HG03571 (cell line): ENCODE measurements at regions not wholly inside any gene's neighbourhood (a gene's known extent, or its start where the extent isn't known, plus 50 kb on each side); places are given as distances from the start of the nearest gene placed in this dataset.
"Not testable (repeated sequence)": the region's sequence is repeated elsewhere in the genome, so short reads cannot be mapped to it uniquely, and the experiment has no call there.

ENCODE experiments used
- ATAC-seq: cut with Tn5 transposase; IDR thresholded peaks from one replicate; pipeline ENCODE4 v1.9.1; 2021; ENCODE audit not compliant: unreplicated experiment

GRCh38 chr5:158275511-158275910, 416.6 kb upstream of the CLINT1 start:
- ATAC-seq = no peak

DNA sequence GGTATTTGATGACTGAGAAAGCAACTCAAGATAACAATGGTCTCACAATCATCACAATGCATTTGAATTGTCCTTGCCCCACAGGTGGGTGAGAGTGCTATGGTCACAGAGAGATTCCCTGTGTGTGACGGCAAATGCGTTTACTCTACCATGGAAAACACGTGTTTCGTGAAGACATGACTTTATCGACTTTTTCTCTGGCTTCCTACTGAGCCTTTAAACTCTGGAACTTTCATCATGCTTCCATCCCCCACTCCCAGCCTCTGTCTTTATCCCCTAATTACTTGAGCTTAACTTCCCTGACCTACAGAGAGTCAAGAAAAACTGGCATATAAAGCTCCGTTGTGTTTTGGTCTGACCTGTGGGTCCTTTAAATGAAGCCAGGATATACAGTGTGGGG, 414.1 kb upstream of the CLINT1 start:
- no peak for ATAC-seq

DNA sequence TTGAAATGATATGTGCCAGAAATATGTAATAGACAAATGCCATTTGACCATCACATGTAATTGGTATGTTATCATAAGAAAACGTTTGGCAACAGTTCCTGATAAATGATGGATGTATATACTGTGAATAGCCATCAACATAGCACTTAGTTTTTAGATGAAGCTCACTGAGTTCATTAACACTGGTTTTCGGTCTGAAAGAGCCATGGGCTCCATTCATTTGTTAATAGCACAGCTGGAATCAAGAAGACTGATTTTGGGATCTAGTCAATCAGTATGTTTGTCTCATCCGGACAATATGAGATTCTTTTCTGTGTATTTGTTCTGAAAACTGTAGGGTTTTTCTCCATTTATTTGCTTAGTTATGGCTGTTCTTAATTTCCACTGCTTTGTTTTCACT, 413.5 kb upstream of the CLINT1 start:
- ATAC-seq = no peak

DNA sequence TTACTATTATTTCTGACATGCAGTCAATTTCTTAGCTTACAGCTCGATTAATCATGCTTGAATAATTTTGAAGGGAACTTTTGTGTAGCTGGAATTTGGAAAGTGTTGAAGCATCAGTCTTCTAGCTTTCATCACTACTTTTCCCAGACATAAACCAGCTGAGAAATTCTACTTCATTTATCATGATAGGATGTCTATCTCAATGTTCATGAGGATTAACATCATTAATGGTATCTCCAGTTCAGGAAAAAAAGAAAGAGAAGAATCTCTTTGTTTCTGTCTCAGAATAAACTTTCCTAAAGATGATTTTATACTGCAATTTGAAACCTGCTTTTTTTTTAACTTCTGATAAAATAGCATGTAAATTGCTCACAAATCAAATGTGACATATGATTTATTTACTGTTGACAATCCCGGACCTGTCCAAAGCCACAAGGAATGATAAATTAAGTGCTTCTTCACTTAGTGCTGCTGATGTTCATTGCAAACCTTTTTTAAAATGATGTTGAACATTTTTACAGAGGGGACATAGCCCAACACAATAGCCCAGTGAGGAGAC, 412.1 kb upstream of the CLINT1 start:
- ATAC-seq = no peak

DNA sequence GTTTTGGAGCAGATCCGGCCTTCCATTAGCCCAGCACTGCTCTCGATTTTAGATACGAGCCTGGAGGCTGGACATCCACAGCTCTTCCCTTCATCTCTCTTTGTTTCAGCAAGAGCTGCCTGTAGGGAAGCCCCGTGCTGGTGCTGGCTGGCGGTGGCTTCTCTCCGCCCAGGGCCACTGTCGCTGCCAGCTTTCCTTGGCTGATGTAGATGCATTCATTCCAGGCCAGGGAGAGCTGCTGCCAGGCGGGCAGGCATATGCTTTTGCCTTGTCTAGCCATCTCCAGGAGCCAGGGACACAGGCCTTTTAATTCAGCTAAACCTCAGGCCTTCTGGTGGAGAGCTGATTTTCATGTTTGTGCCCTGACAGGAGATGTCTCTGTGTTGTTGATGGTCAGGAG, 409.3 kb upstream of the CLINT1 start:
- no peak for ATAC-seq

- no peak for ATAC-seq
Observed at GRCh38 chr5:158267228-158267627, 408.3 kb upstream of the CLINT1 start.

- no peak for ATAC-seq
Observed at GRCh38 chr5:158265931-158266700, 407.2 kb upstream of the CLINT1 start.

DNA sequence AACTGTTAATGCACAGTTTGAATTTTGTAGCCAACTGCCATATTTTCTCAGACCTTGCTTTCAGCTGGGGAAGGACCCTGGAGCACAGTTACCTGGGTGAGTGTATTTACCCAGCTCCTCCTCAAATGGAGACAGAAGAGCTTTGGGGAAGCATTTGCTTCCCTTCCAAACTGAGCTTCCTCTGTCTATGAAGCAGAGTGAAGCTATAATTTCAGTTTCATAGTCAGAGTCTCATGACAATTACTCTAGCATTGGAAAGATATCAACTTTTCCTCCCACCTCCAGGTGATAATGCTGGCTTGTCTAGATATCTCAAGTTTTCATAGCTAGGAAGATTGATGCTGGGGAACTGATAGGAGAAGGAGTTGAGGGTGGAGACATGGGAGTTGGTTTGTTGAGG, 406.4 kb upstream of the CLINT1 start:
- no peak for ATAC-seq

- ATAC-seq = no peak
Observed at GRCh38 chr5:158264264-158264663, 405.3 kb upstream of the CLINT1 start.

DNA sequence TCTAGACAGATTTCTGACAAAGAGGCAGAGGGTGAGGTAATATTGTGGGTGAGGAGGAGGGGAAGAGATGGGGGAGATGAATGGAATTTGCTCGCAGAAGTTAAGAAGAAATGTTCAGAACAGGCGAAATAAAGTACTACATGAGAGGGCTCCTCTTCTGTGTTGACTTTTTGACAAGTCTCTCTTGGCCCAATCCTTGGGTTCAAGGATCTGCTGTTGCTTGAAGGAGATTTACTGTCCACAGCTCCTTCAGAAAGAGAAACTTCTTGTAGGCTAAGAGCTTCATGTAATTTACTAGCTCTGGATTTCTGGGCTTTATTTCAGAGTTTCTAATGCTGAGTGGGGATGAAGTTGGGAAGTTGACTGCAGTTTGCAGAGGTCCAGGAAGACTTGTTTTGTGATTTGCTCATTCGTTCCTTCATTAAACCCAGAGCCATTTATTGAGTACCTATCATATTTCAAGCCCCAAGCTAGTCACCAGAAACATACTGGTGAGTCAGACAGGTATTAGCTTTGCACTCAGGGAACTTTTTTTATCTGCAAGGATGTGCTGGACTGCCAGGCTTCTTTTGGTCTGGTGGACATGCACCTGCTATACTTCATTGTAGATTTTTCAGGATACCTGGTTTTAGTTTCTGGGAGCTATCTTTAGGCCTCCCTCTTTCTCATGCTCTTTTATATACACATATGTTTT, 402.9 kb upstream of the CLINT1 start:
- no peak for ATAC-seq

- no peak for ATAC-seq
Observed at GRCh38 chr5:158256096-158256495, 397.2 kb upstream of the CLINT1 start.

- no peak for ATAC-seq
Observed at GRCh38 chr5:158255609-158256008, 396.7 kb upstream of the CLINT1 start.

DNA sequence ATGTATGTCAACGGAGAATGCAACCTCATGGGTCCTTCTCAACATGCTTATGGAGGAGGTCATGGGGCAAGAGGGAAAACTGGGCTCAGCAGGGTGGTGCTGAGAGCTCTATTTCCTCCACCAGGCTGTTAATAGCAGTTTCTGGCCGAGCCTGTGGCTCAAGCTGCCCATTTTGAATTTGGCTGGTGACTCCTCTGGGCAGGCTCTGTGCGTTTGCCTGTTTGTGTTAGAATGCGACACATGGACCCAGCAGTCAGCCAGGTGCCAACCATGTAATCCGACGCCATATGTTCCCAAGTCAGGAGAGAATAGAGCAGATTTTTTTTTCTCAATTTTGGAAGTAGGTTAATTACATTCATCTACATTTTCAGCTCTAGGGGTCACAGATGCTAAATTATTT, 387.7 kb upstream of the CLINT1 start:
- no peak for ATAC-seq

DNA sequence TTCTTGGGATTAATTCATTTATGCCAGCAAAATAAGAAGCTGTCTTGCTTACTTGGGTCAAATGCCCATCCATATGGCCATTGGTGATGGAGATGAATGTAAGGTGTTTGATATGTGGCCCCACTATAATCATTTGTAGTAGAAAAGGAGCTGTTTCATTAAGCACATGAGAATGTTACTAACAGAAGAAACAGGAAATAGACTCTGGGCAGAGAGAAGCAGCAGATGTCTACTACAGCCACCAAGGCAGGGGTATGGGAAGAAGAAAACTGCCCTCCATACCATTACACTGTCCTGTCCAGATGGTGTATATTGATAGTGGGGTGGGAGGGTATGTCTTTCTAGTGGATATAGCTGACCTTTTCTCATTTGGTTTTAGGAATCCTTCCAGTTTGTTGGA, 386.6 kb upstream of the CLINT1 start:
- ATAC-seq = no peak

DNA sequence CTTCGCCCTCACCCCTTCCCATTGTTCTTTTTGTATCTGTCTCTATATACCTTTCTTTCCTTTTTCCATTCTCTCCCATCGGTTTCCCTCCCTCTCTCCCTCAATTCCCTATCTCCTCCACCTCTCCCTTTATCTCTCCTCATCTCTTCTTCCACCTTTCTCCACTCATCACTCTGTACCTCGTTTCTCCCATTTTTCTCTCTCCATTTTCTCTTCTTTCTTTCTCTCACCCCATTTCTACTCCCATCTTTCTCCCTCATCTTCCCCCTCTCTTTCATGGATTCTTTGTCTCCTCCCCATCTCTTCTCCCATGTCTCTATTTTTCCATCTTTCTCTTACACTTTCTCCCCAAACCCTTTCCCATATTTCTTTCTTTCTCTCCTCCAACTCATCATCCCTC, 385.9 kb upstream of the CLINT1 start:
- ATAC-seq = no peak

DNA sequence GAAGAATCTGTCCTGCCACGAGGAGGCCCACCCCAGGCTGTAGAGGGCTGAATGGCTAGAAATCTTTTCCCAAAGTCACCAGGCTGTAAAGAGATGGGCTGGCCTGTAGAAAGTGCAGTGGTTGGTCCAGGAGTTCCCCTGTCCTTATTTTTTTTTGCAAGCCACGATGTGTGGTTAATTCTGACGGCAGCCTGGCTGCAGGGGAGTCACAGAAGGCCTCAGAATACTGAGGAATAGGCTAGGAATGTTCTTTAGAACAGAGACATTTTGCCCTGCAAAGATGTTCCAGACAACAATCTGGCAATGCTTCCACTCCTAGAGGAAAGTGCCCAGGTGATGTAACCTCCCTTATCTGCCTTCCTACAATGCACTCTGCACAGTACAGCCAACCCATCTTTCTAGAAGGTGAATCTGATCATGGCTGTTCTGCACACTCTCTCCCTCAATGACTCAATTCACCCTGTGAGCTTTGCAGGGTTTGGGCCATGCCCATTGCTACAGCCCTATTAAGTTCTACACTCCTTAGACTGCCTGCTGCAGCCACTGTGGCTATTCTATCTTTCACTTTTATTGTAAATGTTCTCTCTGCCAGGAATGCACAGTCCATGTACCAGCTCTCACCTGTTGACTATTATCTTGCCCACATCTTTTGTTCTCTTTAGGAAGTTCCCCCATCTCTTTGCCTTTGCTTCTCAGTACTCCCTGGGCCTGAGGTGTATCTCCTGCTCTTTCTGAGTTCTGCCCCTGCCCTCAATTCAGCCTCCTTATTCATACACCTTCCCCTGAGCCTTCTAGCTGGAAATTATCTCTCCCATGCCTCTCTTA, 377.8 kb upstream of the CLINT1 start:
- ATAC-seq = no peak

DNA sequence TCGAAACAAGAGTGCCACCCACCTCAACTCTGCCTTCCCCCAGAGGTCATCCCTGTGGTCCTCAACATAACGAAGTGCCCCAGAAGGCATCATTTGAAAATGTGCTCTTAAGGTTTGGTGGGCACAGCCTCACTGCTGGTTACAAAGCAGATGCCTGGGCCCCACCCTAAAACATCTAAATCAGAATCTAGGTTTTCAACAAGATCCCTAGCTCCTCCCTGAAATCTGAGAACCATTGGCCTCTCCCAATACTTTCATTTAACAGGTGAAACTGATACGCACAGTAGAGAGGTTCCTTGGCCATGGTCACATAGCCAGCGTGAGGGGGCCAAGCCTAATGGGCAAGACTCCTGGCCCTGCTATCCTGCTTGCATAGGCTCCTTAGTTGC, 376.2 kb upstream of the CLINT1 start:
- ATAC-seq = no peak

- ATAC-seq = no peak
Observed at GRCh38 chr5:158234323-158235158, 375.6 kb upstream of the CLINT1 start.

DNA sequence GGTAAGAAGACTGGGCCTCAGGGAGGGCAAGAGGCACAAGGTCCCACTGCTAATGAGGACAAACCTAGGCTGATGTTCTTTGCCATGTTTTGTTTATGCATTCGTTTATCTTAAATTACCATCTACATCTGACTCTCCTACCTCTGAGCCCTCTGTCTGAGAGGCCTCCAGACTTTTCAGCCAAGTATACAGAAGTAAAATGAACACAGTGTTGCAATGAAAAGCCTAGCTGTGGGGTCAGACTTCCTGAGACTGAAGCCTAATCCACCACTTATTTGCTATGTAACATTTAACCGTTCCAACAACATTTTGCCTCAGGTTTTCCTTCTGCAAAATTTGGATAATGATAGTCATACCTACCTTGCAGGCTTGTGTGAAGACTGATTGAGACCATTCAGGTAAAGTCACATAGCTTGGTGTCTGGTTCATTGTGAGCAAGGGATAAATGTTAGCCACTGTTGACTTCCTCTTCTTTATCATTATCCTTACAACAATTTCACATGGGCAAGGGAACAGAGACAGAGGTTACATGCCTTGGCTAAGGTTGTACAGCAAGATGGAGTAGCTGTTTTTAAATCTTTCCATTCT, 374.9 kb upstream of the CLINT1 start:
- ATAC-seq = no peak

DNA sequence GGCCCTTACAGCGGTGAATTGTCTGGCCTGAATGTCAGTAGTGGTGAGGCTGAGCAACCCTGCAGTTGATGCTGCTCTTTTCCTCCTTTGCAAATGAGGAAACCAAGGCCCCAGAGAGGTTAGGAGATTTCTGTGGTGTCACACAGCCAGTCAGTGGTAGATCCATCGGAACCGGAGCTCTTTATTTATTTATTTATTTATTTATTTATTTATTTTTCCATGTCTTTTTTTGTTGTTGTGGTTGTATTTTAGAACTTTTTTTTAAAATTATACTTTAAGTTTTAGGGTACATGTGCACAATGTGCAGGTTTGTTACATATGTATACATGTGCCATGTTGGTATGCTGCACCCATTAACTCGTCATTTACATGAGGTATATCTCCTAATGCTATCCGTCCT, 368.4 kb upstream of the CLINT1 start:
- not testable (repeated sequence) for ATAC-seq
